CD8-positive, alpha-beta memory T cell (primary cell): ENCODE measurements at regions not wholly inside any gene's neighbourhood (a gene's known extent, or its start where the extent isn't known, plus 50 kb on each side); places are given as distances from the start of the nearest gene placed in this dataset.
A peak's percentile ranks its signal among the peaks of the same experiment; 100 is the strongest.

Source experiments
- CTCF ChIA-PET: fragments of 350-600 bp; sonication (Branson Sonifier 250); formaldehyde crosslinking; loops from one replicate; lab custom pipeline; 2021; ENCODE audit warnings: antibody characterized with exemption; lab: Charles Lee
- POLR2A ChIA-PET: fragments of 350-600 bp; sonication (Branson Sonifier 250); formaldehyde crosslinking; loops from one replicate; lab custom pipeline; 2021; ENCODE audit warnings: antibody characterized with exemption; lab: Charles Lee
- DNase-seq, 5 donors: peaks; one replicate each; pipeline versions ENCODE4 v3.0.0 to v3.0.0-alpha.2; 2020 to 2022; ENCODE audit warnings: mixed read lengths in 1 of 5
- H3K27ac ChIP-seq: one replicate; pipeline ENCODE4 v1.7.0; 2013; ENCODE audit warnings: low read depth, mild to moderate bottlenecking, low read length, moderate library complexity
- H3K27me3 ChIP-seq: 2 replicates; pipeline ENCODE4 v1.7.0; 2013; ENCODE audit warnings: low read length, mild to moderate bottlenecking; ENCODE audit not compliant: insufficient read depth, poor library complexity, severe bottlenecking
- H3K36me3 ChIP-seq: 2 replicates; pipeline ENCODE4 v1.7.0; 2013; ENCODE audit warnings: mild to moderate bottlenecking, low read length, moderate library complexity; ENCODE audit not compliant: insufficient read depth
- H3K4me1 ChIP-seq: 2 replicates; pipeline ENCODE4 v1.7.0; 2013; ENCODE audit warnings: mild to moderate bottlenecking, low read length, moderate library complexity; ENCODE audit not compliant: insufficient read depth
- H3K4me3 ChIP-seq: 2 replicates; pipeline ENCODE4 v1.7.0; 2013; ENCODE audit warnings: mild to moderate bottlenecking, low read length
- H3K9me3 ChIP-seq: 2 replicates; pipeline ENCODE4 v1.7.0; 2013; ENCODE audit warnings: mild to moderate bottlenecking, low read length
- H3K27ac Mint-ChIP-seq, 8 donors: one replicate each; pipeline ENCODE4 v1.8.0; 2020 to 2021; ENCODE audit warnings: mixed read lengths in 8 of 8, mild to moderate bottlenecking in 6 of 8, inconsistent platforms in 3 of 8, moderate library complexity in 3 of 8
- H3K27me3 Mint-ChIP-seq, 2 donors: one replicate each; pipeline ENCODE4 v1.8.0; 2020 to 2021; ENCODE audit warnings: mixed read lengths in 2 of 2, mild to moderate bottlenecking in 1 of 2, moderate library complexity in 1 of 2
- H3K36me3 Mint-ChIP-seq, 3 donors: one replicate each; pipeline ENCODE4 v1.8.0; 2020 to 2021; ENCODE audit warnings: mixed read lengths in 3 of 3, inconsistent platforms in 1 of 3, mild to moderate bottlenecking in 1 of 3
- H3K4me1 Mint-ChIP-seq, 3 donors: one replicate each; pipeline ENCODE4 v1.8.0; 2020 to 2021; ENCODE audit warnings: mixed read lengths in 3 of 3, inconsistent platforms in 1 of 3, mild to moderate bottlenecking in 1 of 3
- H3K4me3 Mint-ChIP-seq, 7 donors: one replicate each; pipeline ENCODE4 v1.8.0; 2020 to 2021; ENCODE audit warnings: mixed read lengths in 7 of 7, mild to moderate bottlenecking in 6 of 7, moderate library complexity in 4 of 7, inconsistent platforms in 2 of 7
- H3K9me3 Mint-ChIP-seq, 5 donors: one replicate each; pipeline ENCODE4 v1.8.0; 2020 to 2022; ENCODE audit warnings: mixed read lengths in 5 of 5, mild to moderate bottlenecking in 3 of 5, moderate library complexity in 2 of 5, inconsistent platforms in 1 of 5

DNA sequence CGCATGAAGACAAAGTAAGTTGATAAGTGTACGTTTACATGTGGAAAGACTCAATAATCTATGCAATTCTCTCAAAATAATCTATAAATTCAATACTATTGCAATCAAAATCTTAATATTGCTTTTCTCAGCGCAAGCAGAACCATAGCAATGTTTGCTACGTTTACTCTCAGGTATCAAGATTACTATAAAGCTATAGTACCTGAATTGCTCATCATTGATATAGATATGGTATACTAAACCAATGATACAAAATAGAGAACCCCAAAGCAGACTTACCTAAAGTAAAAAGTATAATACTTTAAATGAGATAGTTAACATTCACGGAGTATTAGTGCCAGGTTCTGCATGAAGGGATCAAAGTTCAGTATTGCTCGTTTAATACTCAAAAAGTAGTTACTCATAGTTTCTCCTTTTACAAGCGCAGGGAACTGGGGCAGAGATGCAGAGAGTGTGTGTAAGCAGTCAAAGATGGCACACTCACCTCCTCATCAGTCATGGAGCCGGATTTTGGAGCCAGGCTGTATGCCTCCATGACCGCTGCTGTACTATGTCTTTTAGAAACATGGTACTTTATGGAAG lies 391.0 kb upstream of the ID2 start:
- DNase-seq: no peak
- Mint-ChIP-seq H3K4me1 (peaks cover 0 to 2% (median 0%) of the 10 kb centered on the region in 3 donors), H3K9me3 (no peaks in the 10 kb centered on the region), H3K4me3 (no peak overlapping the region), H3K36me3 (peaks cover 0 to 9% (median 9%) of the 10 kb centered on the region in 3 donors), H3K27ac (no peak overlapping the region), H3K27me3 (peaks cover 0 to 5% of the 10 kb centered on the region in 2 donors)
- ChIA-PET POLR2A (no interaction called here), CTCF (no interaction called here)
- H3K36me3 ChIP-seq: no peaks in the 10 kb centered on the region
- no peaks in the 10 kb centered on the region for H3K9me3 ChIP-seq
- H3K27me3 ChIP-seq: no peaks in the 10 kb centered on the region
- H3K4me1 ChIP-seq: no peaks in the 10 kb centered on the region
- H3K4me3 ChIP-seq: no peak overlapping the region
- H3K27ac ChIP-seq: no peak overlapping the region

GRCh38 chr2:8296306-8296705 lies 385.6 kb upstream of the ID2 start:
- ChIA-PET CTCF (interaction anchor here (1.2 kb wide), 1 partner anchor 14 kb away, joined by 3 read pairs; no protein-coding TSS in a partner anchor), POLR2A (no interaction called here)
- Mint-ChIP-seq H3K27ac (peak overlapping the region in 1 of 8 donors; percentile 51), H3K4me3 (no peak overlapping the region), H3K27me3 (peaks cover 0 to 2% of the 10 kb centered on the region in 2 donors), H3K36me3 (peaks cover 0 to 8% (median 2%) of the 10 kb centered on the region in 3 donors), H3K9me3 (no peaks in the 10 kb centered on the region), H3K4me1 (peaks cover 29 to 47% (median 32%) of the 10 kb centered on the region in 3 donors)
- Histone ChIP-seq H3K9me3 (no peaks in the 10 kb centered on the region), H3K27ac (no peak overlapping the region), H3K4me3 (no peak overlapping the region), H3K27me3 (no peaks in the 10 kb centered on the region), H3K36me3 (no peaks in the 10 kb centered on the region), H3K4me1 (peaks cover 14% of the 10 kb centered on the region)
- no peak for DNase-seq

GRCh38 chr2:8297376-8298231 lies 384.3 kb upstream of the ID2 start:
- peak overlapping the region in 4 of 7 donors; percentile 11 to 57 (median 36) for H3K4me3 Mint-ChIP-seq

DNA sequence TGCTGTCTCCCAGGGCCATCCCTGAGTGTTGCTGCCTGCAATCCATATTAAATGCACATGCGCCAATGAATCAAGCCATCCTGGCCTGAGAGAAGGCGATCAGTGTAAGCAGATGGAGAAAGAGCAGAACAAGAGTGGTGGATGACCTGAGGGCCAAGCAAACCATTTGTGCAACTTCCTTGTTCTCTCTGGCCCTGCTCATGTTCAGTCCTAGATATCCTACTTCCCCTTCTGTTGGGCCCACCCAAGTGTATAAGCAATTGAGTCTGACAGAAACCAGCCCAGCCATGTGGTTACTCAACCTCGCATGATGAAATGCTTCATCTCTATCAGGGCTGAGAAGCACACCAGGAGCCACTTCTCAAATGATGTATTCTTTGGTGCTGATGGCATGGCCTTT lies 383.1 kb upstream of the ID2 start:
- H3K9me3 ChIP-seq: no peaks in the 10 kb centered on the region
- H3K36me3 Mint-ChIP-seq: peaks cover 0 to 4% (median 0%) of the 10 kb centered on the region in 3 donors
- DNase-seq: no peak
- no peaks in the 10 kb centered on the region for H3K9me3 Mint-ChIP-seq
- no peaks in the 10 kb centered on the region for H3K27me3 ChIP-seq
- H3K36me3 ChIP-seq: no peaks in the 10 kb centered on the region
- H3K4me1 Mint-ChIP-seq: peaks cover 54 to 72% (median 57%) of the 10 kb centered on the region in 3 donors
- H3K27ac Mint-ChIP-seq: peak overlapping the region in 2 of 8 donors; percentile 44 to 62
- no peak overlapping the region for H3K4me3 ChIP-seq
- peak overlapping the region in 1 of 7 donors; percentile 4 for H3K4me3 Mint-ChIP-seq
- ChIA-PET CTCF (no interaction called here), POLR2A (no interaction called here)
- peaks cover 39% of the 10 kb centered on the region for H3K4me1 ChIP-seq
- no peaks in the 10 kb centered on the region for H3K27me3 Mint-ChIP-seq
- H3K27ac ChIP-seq: no peak overlapping the region

More at GRCh38 chr2:8297376-8298231, 384.3 kb upstream of the ID2 start:
- H3K9me3 Mint-ChIP-seq: no peaks in the 10 kb centered on the region
- H3K27me3 Mint-ChIP-seq: no peaks in the 10 kb centered on the region
- H3K4me1 Mint-ChIP-seq: peaks cover 42 to 60% (median 45%) of the 10 kb centered on the region in 3 donors
- H3K36me3 Mint-ChIP-seq: peaks cover 0 to 8% (median 0%) of the 10 kb centered on the region in 3 donors
- H3K27me3 ChIP-seq: no peaks in the 10 kb centered on the region
- H3K27ac Mint-ChIP-seq: peak overlapping the region in 4 of 8 donors; percentile 43 to 91 (median 70)
- peaks cover 27% of the 10 kb centered on the region for H3K4me1 ChIP-seq
- CTCF ChIA-PET: interaction anchor here (1.2 kb wide), 1 partner anchor 15 kb away, joined by 3 read pairs; no protein-coding TSS in a partner anchor
- no peaks in the 10 kb centered on the region for H3K36me3 ChIP-seq
- POLR2A ChIA-PET: no interaction called here
- no peaks in the 10 kb centered on the region for H3K9me3 ChIP-seq
- H3K27ac ChIP-seq: no peak overlapping the region
- DNase-seq: no peak
- H3K4me3 ChIP-seq: no peak overlapping the region

DNA sequence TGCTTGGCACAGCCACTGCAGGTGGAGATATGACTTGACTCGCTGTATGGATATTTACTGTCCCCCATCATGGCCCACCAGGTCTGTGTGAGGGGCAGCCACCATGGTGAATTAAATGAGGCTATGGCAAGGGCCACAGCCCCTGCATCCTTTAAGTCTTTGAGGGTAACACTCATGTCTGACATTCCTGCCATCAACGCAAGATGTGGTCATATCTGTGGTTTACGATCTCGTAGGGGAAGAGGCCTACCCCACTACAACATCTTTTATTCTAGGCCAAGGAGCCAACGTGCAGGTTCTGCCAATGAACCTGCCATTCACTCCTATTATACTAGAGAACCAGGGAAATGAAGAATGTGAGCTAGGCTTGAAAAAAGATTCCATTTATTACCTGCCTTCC lies 381.6 kb upstream of the ID2 start:
- Histone ChIP-seq H3K9me3 (no peaks in the 10 kb centered on the region), H3K36me3 (no peaks in the 10 kb centered on the region), H3K4me3 (no peak overlapping the region), H3K27me3 (no peaks in the 10 kb centered on the region), H3K4me1 (peaks cover 53% of the 10 kb centered on the region), H3K27ac (no peak overlapping the region)
- Mint-ChIP-seq H3K36me3 (peaks cover 0 to 4% (median 0%) of the 10 kb centered on the region in 3 donors), H3K27ac (peak overlapping the region in 3 of 8 donors; percentile 14 to 27 (median 21)), H3K9me3 (no peaks in the 10 kb centered on the region), H3K4me3 (peak overlapping the region in 1 of 7 donors; percentile 46), H3K4me1 (peaks cover 67 to 87% (median 71%) of the 10 kb centered on the region in 3 donors), H3K27me3 (no peaks in the 10 kb centered on the region)
- POLR2A ChIA-PET: no interaction called here
- DNase-seq: no peak
- CTCF ChIA-PET: interaction anchor here (1.9 kb wide), 1 partner anchor 12 kb away, joined by 7 read pairs; no protein-coding TSS in a partner anchor

DNA sequence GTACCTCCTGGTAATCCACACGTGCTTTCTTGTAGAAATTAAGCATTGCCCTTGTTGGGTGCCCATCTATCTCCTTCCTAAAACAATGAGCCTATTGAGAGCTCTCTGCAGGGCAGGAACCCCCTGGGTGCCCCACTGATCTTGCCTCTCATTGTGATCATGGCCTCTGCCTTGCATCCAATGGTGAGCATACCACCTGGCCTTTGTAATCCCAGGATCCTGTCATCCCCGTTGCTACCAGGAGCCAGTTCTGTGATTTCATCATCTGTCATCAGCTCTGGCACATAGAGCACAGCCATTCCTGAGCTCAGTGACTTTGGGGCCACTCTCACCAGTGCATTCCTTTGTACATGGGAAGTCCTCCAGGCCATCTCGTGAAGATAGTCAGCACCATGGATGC lies 381.0 kb upstream of the ID2 start:
- Mint-ChIP-seq H3K27me3 (no peaks in the 10 kb centered on the region), H3K9me3 (no peaks in the 10 kb centered on the region), H3K27ac (peak overlapping the region in 3 of 8 donors; percentile 59 to 87 (median 75)), H3K4me3 (peak overlapping the region in 5 of 7 donors; percentile 21 to 74 (median 64)), H3K36me3 (peaks cover 0 to 4% (median 0%) of the 10 kb centered on the region in 3 donors), H3K4me1 (peaks cover 73 to 93% (median 78%) of the 10 kb centered on the region in 3 donors)
- CTCF ChIA-PET: interaction anchor here (0.7 to 1.9 kb wide), 5 partner anchors 10 to 244 kb away, joined by 3 to 7 read pairs (median 4); no protein-coding TSS in a partner anchor
- no peak for DNase-seq
- POLR2A ChIA-PET: no interaction called here
- Histone ChIP-seq H3K27me3 (no peaks in the 10 kb centered on the region), H3K36me3 (no peaks in the 10 kb centered on the region), H3K9me3 (no peaks in the 10 kb centered on the region), H3K4me1 (peaks cover 53% of the 10 kb centered on the region), H3K4me3 (no peak overlapping the region), H3K27ac (no peak overlapping the region)

DNA sequence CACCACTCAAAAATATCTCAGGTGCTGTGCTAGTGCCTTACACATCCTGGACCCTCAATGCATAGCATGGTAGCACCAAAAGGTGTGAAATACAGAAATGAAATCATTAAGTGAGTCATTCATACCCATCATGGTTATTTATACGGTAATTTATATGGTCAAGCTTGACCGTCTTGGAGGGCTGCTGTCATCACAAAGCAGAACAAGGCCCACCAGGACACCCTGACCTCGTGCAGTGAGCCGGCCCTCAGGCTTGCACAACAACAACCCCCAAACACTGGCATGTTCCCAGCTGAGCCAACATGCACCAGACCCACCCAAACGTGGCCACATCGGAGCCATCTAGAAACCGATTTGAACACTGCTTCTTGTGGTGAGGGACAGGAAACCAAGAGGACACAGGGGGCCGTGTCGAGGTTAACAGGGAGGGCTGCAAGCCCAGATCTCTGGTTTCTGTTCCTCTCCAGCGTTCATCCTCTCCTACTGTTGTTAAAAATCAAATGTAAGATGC lies 378.5 kb upstream of the ID2 start:
- Histone ChIP-seq H3K36me3 (no peaks in the 10 kb centered on the region), H3K9me3 (no peaks in the 10 kb centered on the region), H3K4me1 (peaks cover 53% of the 10 kb centered on the region), H3K27ac (no peak overlapping the region), H3K27me3 (no peaks in the 10 kb centered on the region), H3K4me3 (peak overlapping the region; percentile 31)
- Mint-ChIP-seq H3K4me1 (peaks cover 80 to 92% (median 83%) of the 10 kb centered on the region in 3 donors), H3K4me3 (peak overlapping the region; percentile 19 to 88 (median 78)), H3K9me3 (no peaks in the 10 kb centered on the region), H3K36me3 (no peaks in the 10 kb centered on the region), H3K27ac (peak overlapping the region; percentile 75 to 90 (median 86)), H3K27me3 (no peaks in the 10 kb centered on the region)
- ChIA-PET POLR2A (interaction anchor here (0.6 to 1.1 kb wide), 2 partner anchors 225 to 379 kb away, joined by 3 read pairs; no protein-coding TSS in a partner anchor), CTCF (interaction anchor here (1.2 kb wide), 1 partner anchor 10 kb away, joined by 6 read pairs; no protein-coding TSS in a partner anchor)
- DNase-seq: peak; percentile 64 to 90 (median 65)
